ENCODE measurements at regions not wholly inside any gene's neighbourhood (a gene's known extent, or its start where the extent isn't known, plus 50 kb on each side); places are given as distances from the start of the nearest gene placed in this dataset.

DNA sequence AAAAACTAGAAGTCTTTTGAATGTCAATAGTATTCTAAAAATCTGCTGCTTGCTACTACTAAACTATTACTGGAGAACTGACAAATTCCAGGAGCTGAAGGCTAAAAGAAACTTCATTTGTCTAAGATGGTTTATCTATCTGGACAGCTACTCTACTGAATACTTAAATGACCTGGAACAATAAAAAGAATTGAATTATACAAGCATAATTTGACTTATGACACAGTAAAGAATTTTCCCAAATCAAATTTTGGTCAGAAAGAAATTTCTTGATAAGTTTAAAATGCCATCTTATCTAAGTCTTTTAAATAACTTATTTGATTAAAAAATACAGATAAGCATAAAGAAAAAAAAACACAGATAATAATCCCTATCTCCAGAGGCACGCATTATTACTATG lies 80.2 kb upstream of the ITGA4 start:
- Histone ChIP-seq H3K9ac (ENCODE audit: control insufficient read depth, extremely low read depth, insufficient read depth, low read length) (no peak overlapping the region), H3K9me1 (ENCODE audit: control insufficient read depth, extremely low read depth, insufficient read depth, low read length) (no peaks in the 10 kb centered on the region), H4K20me1 (ENCODE audit: control insufficient read depth, extremely low read depth, insufficient read depth, low read length) (no peaks in the 10 kb centered on the region), H3K4me3 (ENCODE audit: control insufficient read depth in 2 of 3, extremely low read depth in 1 of 3, insufficient read depth in 2 of 3, low read depth in 1 of 3, low read length in 3 of 3) (no peak overlapping the region), H3K79me2 (ENCODE audit: control insufficient read depth, insufficient read depth, low read length) (no peaks in the 10 kb centered on the region), H3K36me3 (ENCODE audit: control insufficient read depth in 2 of 2, extremely low read depth in 1 of 2, insufficient read depth in 2 of 2, low read length in 2 of 2) (no peaks in the 10 kb centered on the region), H3K9me3 (ENCODE audit: control insufficient read depth, low read depth, low read length) (no peaks in the 10 kb centered on the region), H2AFZ (ENCODE audit: control insufficient read depth, low read length) (no peak overlapping the region), H3K27ac (ENCODE audit: control insufficient read depth, insufficient read depth, low read length) (no peak overlapping the region), H3K4me1 (ENCODE audit: control insufficient read depth, extremely low read depth, insufficient read depth, low read length) (no peaks in the 10 kb centered on the region), H3K4me2 (ENCODE audit: control insufficient read depth, extremely low read depth, insufficient read depth, low read depth, low read length) (no peak overlapping the region), H3K27me3 (ENCODE audit: control insufficient read depth, extremely low read depth, insufficient read depth, low read length) (peaks cover 5% of the 10 kb centered on the region)
- TF ChIP-seq, protein P1, sequence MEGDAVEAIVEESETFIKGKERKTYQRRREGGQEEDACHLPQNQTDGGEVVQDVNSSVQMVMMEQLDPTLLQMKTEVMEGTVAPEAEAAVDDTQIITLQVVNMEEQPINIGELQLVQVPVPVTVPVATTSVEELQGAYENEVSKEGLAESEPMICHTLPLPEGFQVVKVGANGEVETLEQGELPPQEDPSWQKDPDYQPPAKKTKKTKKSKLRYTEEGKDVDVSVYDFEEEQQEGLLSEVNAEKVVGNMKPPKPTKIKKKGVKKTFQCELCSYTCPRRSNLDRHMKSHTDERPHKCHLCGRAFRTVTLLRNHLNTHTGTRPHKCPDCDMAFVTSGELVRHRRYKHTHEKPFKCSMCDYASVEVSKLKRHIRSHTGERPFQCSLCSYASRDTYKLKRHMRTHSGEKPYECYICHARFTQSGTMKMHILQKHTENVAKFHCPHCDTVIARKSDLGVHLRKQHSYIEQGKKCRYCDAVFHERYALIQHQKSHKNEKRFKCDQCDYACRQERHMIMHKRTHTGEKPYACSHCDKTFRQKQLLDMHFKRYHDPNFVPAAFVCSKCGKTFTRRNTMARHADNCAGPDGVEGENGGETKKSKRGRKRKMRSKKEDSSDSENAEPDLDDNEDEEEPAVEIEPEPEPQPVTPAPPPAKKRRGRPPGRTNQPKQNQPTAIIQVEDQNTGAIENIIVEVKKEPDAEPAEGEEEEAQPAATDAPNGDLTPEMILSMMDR (optimal IDR thresholded peaks at IDR 0.05 in 1 of 3, IDR thresholded peaks at IDR 0.05 in 1 of 3, conservative IDR thresholded peaks at IDR 0.05 in 1 of 3; ENCODE audit: extremely low read depth in 1 of 3, insufficient read depth in 2 of 3, low read length in 3 of 3), result no peak
- no peak for TF ChIP-seq EZH2 (IDR thresholded peaks at IDR 0.05; ENCODE audit: low read length)
- dilution Hi-C loops (cut with MboI; ENCODE audit: extremely low pct_ligation_motif_present, low sequenced_read_pairs), result no loop called here
- DNase-seq (ENCODE audit: low read depth, low spot score), result no peak
- FAIRE-seq, result no peak

DNA sequence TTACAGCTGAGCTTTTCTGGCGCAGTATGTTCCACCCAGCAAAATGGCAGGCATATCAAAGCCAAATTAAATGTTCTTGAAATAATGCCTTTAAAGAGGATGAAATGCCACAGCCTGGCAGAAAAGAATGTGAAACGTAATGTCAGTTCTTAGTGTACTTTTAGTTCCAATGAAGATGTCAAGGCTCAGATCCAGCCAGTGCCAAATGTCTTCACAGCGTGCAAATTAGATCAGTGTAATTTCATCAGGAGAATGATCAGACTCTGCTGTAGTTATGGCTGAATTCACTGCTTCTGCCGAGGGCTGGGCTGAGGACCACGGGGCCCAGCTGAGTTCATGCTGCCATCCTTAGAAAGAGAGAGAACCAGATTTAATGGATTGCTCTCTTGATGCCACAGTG lies 78.7 kb upstream of the ITGA4 start:
- no peaks in the 10 kb centered on the region for H4K20me1 ChIP-seq (ENCODE audit: control insufficient read depth, extremely low read depth, insufficient read depth, low read length)
- no peak for FAIRE-seq

More for the DNA sequence above, 78.7 kb upstream of the ITGA4 start:
- Histone ChIP-seq H3K9me1 (ENCODE audit: control insufficient read depth, extremely low read depth, insufficient read depth, low read length) (no peaks in the 10 kb centered on the region), H3K9me3 (ENCODE audit: control insufficient read depth, low read depth, low read length) (no peaks in the 10 kb centered on the region), H3K4me3 (ENCODE audit: control insufficient read depth in 2 of 3, extremely low read depth in 1 of 3, insufficient read depth in 2 of 3, low read depth in 1 of 3, low read length in 3 of 3) (no peak overlapping the region), H3K79me2 (ENCODE audit: control insufficient read depth, insufficient read depth, low read length) (no peaks in the 10 kb centered on the region), H3K4me2 (ENCODE audit: control insufficient read depth, extremely low read depth, insufficient read depth, low read depth, low read length) (no peak overlapping the region), H3K27me3 (ENCODE audit: control insufficient read depth, extremely low read depth, insufficient read depth, low read length) (peaks cover 5% of the 10 kb centered on the region), H3K27ac (ENCODE audit: control insufficient read depth, insufficient read depth, low read length) (no peak overlapping the region), H2AFZ (ENCODE audit: control insufficient read depth, low read length) (no peak overlapping the region), H3K4me1 (ENCODE audit: control insufficient read depth, extremely low read depth, insufficient read depth, low read length) (no peaks in the 10 kb centered on the region), H3K36me3 (ENCODE audit: control insufficient read depth in 2 of 2, extremely low read depth in 1 of 2, insufficient read depth in 2 of 2, low read length in 2 of 2) (no peaks in the 10 kb centered on the region), H3K9ac (ENCODE audit: control insufficient read depth, extremely low read depth, insufficient read depth, low read length) (no peak overlapping the region)
- dilution Hi-C loops (cut with MboI; ENCODE audit: extremely low pct_ligation_motif_present, low sequenced_read_pairs), result no loop called here
- DNase-seq (ENCODE audit: low read depth, low spot score), result no peak
- TF ChIP-seq, protein P1 (optimal IDR thresholded peaks at IDR 0.05 in 1 of 3, IDR thresholded peaks at IDR 0.05 in 1 of 3, conservative IDR thresholded peaks at IDR 0.05 in 1 of 3; ENCODE audit: extremely low read depth in 1 of 3, insufficient read depth in 2 of 3, low read length in 3 of 3), result no peak
- no peak for TF ChIP-seq EZH2 (IDR thresholded peaks at IDR 0.05; ENCODE audit: low read length)
